RWPE1 (cell line): ENCODE measurements at regions not wholly inside any gene's neighbourhood (a gene's known extent, or its start where the extent isn't known, plus 50 kb on each side); places are given as distances from the start of the nearest gene placed in this dataset.
"Not testable (repeated sequence)": the region's sequence is repeated elsewhere in the genome, so short reads cannot be mapped to it uniquely, and the experiment has no call there.

Experiments
- CTCF ChIA-PET: fragments of 350-600 bp; sonication (Branson Sonifier 250); formaldehyde crosslinking; extraction: SDS; loops from one replicate; lab custom pipeline; 2021; lab: Yijun Ruan, JAX
- POLR2A ChIA-PET: fragments of 400-600 bp; formaldehyde crosslinking; extraction: SDS; loops from one replicate; lab custom pipeline; 2020; ENCODE audit warnings: antibody characterized with exemption; ENCODE audit not compliant: low non-redundant PET; lab: Yijun Ruan, JAX
- DNase-seq: peaks from one replicate; pipeline ENCODE4 v3.0.0; 2012; ENCODE audit warnings: low spot score
- H3K27ac ChIP-seq: fragments of 450-650 bp; 2 replicates; pipeline ENCODE4 v1.5.1; 2017
- TF ChIP-seq, protein P1 (sequence below): fragments of 450-650 bp; conservative IDR thresholded peaks from 2 replicates; pipeline ENCODE4 v1.5.1; 2017; ENCODE audit warnings: low read depth, mild to moderate bottlenecking

DNA sequence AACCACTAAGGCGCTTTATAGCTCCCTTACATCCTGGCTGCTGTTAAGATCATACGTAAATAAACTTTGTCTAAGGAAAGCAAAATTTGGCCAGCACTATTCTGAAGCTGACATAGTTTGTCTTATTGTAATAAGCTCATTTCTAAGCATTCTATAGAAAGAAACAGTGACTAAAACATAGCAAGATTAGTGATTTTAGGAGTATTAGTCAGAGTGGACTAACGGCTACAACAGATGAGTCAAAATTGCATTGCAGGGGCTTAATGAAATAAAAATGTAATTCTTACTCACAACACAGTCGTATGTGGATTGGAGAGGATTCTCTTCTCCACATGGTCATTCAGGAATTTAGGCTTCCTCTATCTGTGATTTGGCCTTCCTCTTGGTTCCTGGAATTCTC lies 347.6 kb downstream of the GADD45G start:
- CTCF ChIA-PET: interaction anchor here (0.7 kb wide), 1 partner anchor 393 kb away, joined by 4 read pairs; no protein-coding TSS in a partner anchor
- DNase-seq: peak; percentile 49
- no peak overlapping the region for H3K27ac ChIP-seq
- POLR2A ChIA-PET: no interaction called here
- TF ChIP-seq, protein P1, sequence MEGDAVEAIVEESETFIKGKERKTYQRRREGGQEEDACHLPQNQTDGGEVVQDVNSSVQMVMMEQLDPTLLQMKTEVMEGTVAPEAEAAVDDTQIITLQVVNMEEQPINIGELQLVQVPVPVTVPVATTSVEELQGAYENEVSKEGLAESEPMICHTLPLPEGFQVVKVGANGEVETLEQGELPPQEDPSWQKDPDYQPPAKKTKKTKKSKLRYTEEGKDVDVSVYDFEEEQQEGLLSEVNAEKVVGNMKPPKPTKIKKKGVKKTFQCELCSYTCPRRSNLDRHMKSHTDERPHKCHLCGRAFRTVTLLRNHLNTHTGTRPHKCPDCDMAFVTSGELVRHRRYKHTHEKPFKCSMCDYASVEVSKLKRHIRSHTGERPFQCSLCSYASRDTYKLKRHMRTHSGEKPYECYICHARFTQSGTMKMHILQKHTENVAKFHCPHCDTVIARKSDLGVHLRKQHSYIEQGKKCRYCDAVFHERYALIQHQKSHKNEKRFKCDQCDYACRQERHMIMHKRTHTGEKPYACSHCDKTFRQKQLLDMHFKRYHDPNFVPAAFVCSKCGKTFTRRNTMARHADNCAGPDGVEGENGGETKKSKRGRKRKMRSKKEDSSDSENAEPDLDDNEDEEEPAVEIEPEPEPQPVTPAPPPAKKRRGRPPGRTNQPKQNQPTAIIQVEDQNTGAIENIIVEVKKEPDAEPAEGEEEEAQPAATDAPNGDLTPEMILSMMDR: no peak

- H3K27ac ChIP-seq, POLR2A ChIA-PET, DNase-seq, CTCF ChIA-PET: not testable (repeated sequence)
Measured at GRCh38 chr9:89953263-89953662, 348.5 kb downstream of the GADD45G start.

GRCh38 chr9:89953824-89954615 lies 349.2 kb downstream of the GADD45G start:
- POLR2A ChIA-PET: no interaction called here
- no peak overlapping the region for H3K27ac ChIP-seq
- TF ChIP-seq, protein P1: no peak
- no peak for DNase-seq
- CTCF ChIA-PET: no interaction called here

DNA sequence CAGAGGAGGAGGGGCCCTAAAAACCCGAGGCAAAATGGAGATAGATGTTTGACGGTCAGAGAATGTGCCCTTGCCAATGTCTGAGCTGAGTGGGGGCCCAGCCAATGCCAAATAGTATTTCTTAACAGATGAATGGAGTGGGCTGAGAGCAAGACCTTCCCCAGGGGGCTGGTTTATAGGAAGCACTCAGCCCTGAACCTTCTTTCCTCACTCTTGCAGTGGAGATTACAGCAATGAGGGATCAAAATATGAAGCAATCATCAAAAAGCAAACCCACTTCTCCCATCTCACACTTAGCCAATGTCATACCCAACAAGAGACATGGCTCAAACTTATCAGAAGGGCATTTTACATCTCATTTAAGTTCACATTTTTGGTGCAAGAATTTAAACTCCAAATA lies 350.3 kb downstream of the GADD45G start:
- ChIA-PET POLR2A (no interaction called here), CTCF (no interaction called here)
- DNase-seq: no peak
- H3K27ac ChIP-seq: no peak overlapping the region
- TF ChIP-seq, protein P1: no peak

- no peak for DNase-seq
- ChIA-PET CTCF (no interaction called here), POLR2A (no interaction called here)
- H3K27ac ChIP-seq: no peak overlapping the region
- TF ChIP-seq, protein P1: no peak
Measured at GRCh38 chr9:89955626-89956025, 350.8 kb downstream of the GADD45G start.

- CTCF ChIA-PET: no interaction called here
- POLR2A ChIA-PET: no interaction called here
- no peak overlapping the region for H3K27ac ChIP-seq
- TF ChIP-seq, protein P1: no peak
- DNase-seq: no peak
Measured at GRCh38 chr9:89956331-89956730, 351.5 kb downstream of the GADD45G start.

DNA sequence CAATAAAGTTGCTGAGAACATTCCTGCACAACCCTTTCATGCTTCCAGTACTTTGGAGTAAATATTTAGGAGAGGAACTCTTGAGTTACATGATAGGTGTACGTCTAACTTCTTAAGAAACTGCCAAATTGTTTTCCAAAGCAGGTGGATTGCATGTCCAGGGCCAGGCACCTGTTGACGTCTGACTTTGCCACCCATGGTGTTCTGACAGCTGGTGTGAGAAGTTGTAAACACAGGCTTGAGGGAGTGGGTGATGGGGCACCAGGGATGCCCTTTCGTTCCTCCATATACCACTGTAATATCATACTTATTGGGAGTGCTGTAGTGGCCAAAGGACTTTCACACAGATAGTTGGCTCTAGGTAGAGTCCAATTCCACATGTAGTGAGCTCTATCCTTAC lies 352.1 kb downstream of the GADD45G start:
- TF ChIP-seq, protein P1: no peak
- ChIA-PET POLR2A (no interaction called here), CTCF (interaction anchor here (0.6 kb wide), 2 partner anchors 330 to 744 kb away, joined by 3 to 4 read pairs; no protein-coding TSS in a partner anchor)
- no peak for DNase-seq
- H3K27ac ChIP-seq: no peak overlapping the region
